Lower leg skin (tissue), 4 donors: ENCODE measurements at regions not wholly inside any gene's neighbourhood (a gene's known extent, or its start where the extent isn't known, plus 50 kb on each side); places are given as distances from the start of the nearest gene placed in this dataset.

Source experiments
- DNase-seq, 2 donors: peaks; one replicate each; pipeline ENCODE4 v3.0.0-alpha.2; 2019; ENCODE audit warnings: low spot score in 2 of 2
- H3K4me3 ChIP-seq: fragments of 200-600 bp; sonication (generic); 2 replicates; pipeline ENCODE4 v1.5.1; 2017; ENCODE audit warnings: mild to moderate bottlenecking, low read depth; ENCODE audit not compliant: poor library complexity, severe bottlenecking
- CTCF ChIP-seq, 3 donors: fragments of 450-650 bp; IDR thresholded peaks; one replicate each; pipeline ENCODE4 v1.5.1; 2016; ENCODE audit warnings: antibody characterized with exemption in 3 of 3, mild to moderate bottlenecking in 3 of 3, moderate library complexity in 2 of 3
- POLR2A ChIP-seq, 2 donors: fragments of 450-650 bp; IDR thresholded peaks; one replicate each; pipeline ENCODE4 v1.6.1; 2016 to 2017; ENCODE audit warnings: antibody characterized with exemption in 2 of 2, mild to moderate bottlenecking in 1 of 2, moderate library complexity in 1 of 2
- WGBS, 2 donors: methylation state at CpG; one replicate each; pipeline ENCODE4 v1.1.5; 2018; 5-methylcytosine and 5-hydroxymethylcytosine counted together
- intact Hi-C: fragments of 100-400 bp; cut with DNase I; formaldehyde crosslinking; loops from one replicate; pipeline ENCODE4 v1.15.0; 2023; ENCODE audit warnings: low total_unique reads

- peak; percentile 79 to 96 for DNase-seq
- no peak overlapping the region for H3K4me3 ChIP-seq
- 25 to 27% methylated on average over 18 of the region's 18 CpGs for WGBS, 2 donors
- peak in 2 of 3 donors; percentile 82 to 97 for TF ChIP-seq CTCF (IDR thresholded peaks at IDR 0.05)
- TF ChIP-seq POLR2A (IDR thresholded peaks at IDR 0.05): no peak
- intact Hi-C loops: loop anchor here (2.0 kb wide), 1 partner anchor 164 kb away; no protein-coding TSS in a partner anchor
Observed at GRCh38 chr17:77494664-77495435, 354.1 kb downstream of the SEC14L1 start.

- H3K4me3 ChIP-seq: no peak overlapping the region
- peak in 1 of 2 donors; percentile 80 for DNase-seq
- intact Hi-C loops: loop anchor here (2.0 kb wide), 1 partner anchor 165 kb away; no protein-coding TSS in a partner anchor
- WGBS, 2 donors: 94 to 97% methylated on average over 11 of the region's 11 CpGs
- no peak for TF ChIP-seq CTCF (IDR thresholded peaks at IDR 0.05)
- TF ChIP-seq POLR2A (IDR thresholded peaks at IDR 0.05): no peak
Observed at GRCh38 chr17:77495575-77495974, 354.8 kb downstream of the SEC14L1 start.

- no peak for TF ChIP-seq CTCF (IDR thresholded peaks at IDR 0.05)
- peak in 1 of 2 donors; percentile 82 for DNase-seq
- H3K4me3 ChIP-seq: no peak overlapping the region
- 88 to 96% methylated on average over 12 of the region's 12 CpGs for WGBS, 2 donors
- intact Hi-C loops: no loop called here
Observed at GRCh38 chr17:77496401-77496801, 355.6 kb downstream of the SEC14L1 start.

GRCh38 chr17:77496831-77497577, 356.2 kb downstream of the SEC14L1 start:
- H3K4me3 ChIP-seq: no peak overlapping the region
- peak in 1 of 2 donors; percentile 71 for DNase-seq
- TF ChIP-seq CTCF (IDR thresholded peaks at IDR 0.05) (no peak), POLR2A (IDR thresholded peaks at IDR 0.05) (no peak)
- intact Hi-C loops: no loop called here
- 91 to 96% methylated on average over 6 to 9 of the region's 9 CpGs for WGBS, 2 donors

- 90 to 94% methylated on average over 8 of the region's 8 CpGs for WGBS, 2 donors
- intact Hi-C loops: no loop called here
- DNase-seq: peak in 1 of 2 donors; percentile 80
- TF ChIP-seq POLR2A (IDR thresholded peaks at IDR 0.05): no peak
- no peak for TF ChIP-seq CTCF (IDR thresholded peaks at IDR 0.05)
- H3K4me3 ChIP-seq: no peak overlapping the region
Observed at GRCh38 chr17:77497578-77497934, 356.8 kb downstream of the SEC14L1 start.
